ENCODE measurements at regions not wholly inside any gene's neighbourhood (a gene's known extent, or its start where the extent isn't known, plus 50 kb on each side); places are given as distances from the start of the nearest gene placed in this dataset.

- no peaks in the 10 kb centered on the region for H3K9me3 ChIP-seq (ENCODE audit: insufficient read depth, low read depth)
- H3K4me1 ChIP-seq (replicated peaks; ENCODE audit: insufficient read depth) = no peaks in the 10 kb centered on the region
- no peak overlapping the region for H3K4me2 ChIP-seq
- intact Hi-C loops (cut with micrococcal nuclease; ENCODE audit: unreplicated experiment) = no loop called here
- no peaks in the 10 kb centered on the region for H3K79me2 ChIP-seq (ENCODE audit: low read depth)
- TF ChIP-seq EZH2 (IDR thresholded peaks at IDR 0.05; ENCODE audit: low read depth) (no peak), CTCF (conservative IDR thresholded peaks at IDR 0.05) (no peak)
- no peaks in the 10 kb centered on the region for H3K9me2 ChIP-seq (ENCODE audit: insufficient read depth)
- H3F3A ChIP-seq (ENCODE audit: insufficient read depth, low read depth) = no peaks in the 10 kb centered on the region
- H4K20me1 ChIP-seq (ENCODE audit: insufficient read depth) = no peaks in the 10 kb centered on the region
- H3K27ac ChIP-seq = no peak overlapping the region
- BruUV-seq (replicated peaks) = no TSS peak
- H3K36me3 ChIP-seq (ENCODE audit: low read depth) = no peaks in the 10 kb centered on the region
- POLR2A ChIA-PET (ENCODE audit: unreplicated experiment) = no interaction called here
- H3K27me3 ChIP-seq (ENCODE audit: insufficient read depth, low read depth) = no peaks in the 10 kb centered on the region
- H2AFZ ChIP-seq = no peak overlapping the region
- no peak for DNase-seq
- CTCF ChIA-PET = interaction anchor here (1.9 kb wide), 1 partner anchor 88 kb away, joined by 6 read pairs; no protein-coding TSS in a partner anchor
- H3K4me3 ChIP-seq = no peak overlapping the region
Measured at GRCh38 chr11:11021563-11021962, 163.7 kb upstream of the ZBED5 start.

GRCh38 chr11:11020747-11021149 is 162.9 kb upstream of the ZBED5 start:
- Histone ChIP-seq H4K20me1 (ENCODE audit: insufficient read depth) (no peaks in the 10 kb centered on the region), H3K4me1 (replicated peaks; ENCODE audit: insufficient read depth) (no peaks in the 10 kb centered on the region), H2AFZ (no peak overlapping the region), H3K4me3 (no peak overlapping the region), H3K36me3 (ENCODE audit: low read depth) (no peaks in the 10 kb centered on the region), H3K27ac (no peak overlapping the region), H3K79me2 (ENCODE audit: low read depth) (no peaks in the 10 kb centered on the region), H3K9me3 (ENCODE audit: insufficient read depth, low read depth) (no peaks in the 10 kb centered on the region), H3K9me2 (ENCODE audit: insufficient read depth) (no peaks in the 10 kb centered on the region), H3K27me3 (ENCODE audit: insufficient read depth, low read depth) (no peaks in the 10 kb centered on the region), H3F3A (ENCODE audit: insufficient read depth, low read depth) (no peaks in the 10 kb centered on the region), H3K4me2 (no peak overlapping the region)
- intact Hi-C loops (cut with micrococcal nuclease; ENCODE audit: unreplicated experiment) = no loop called here
- BruUV-seq (replicated peaks) = no TSS peak
- TF ChIP-seq EZH2 (IDR thresholded peaks at IDR 0.05; ENCODE audit: low read depth) = no peak
- no peak for TF ChIP-seq CTCF (conservative IDR thresholded peaks at IDR 0.05)
- DNase-seq = no peak
- ChIA-PET POLR2A (ENCODE audit: unreplicated experiment) (no interaction called here), CTCF (interaction anchor here (1.9 kb wide), 1 partner anchor 87 kb away, joined by 6 read pairs; no protein-coding TSS in a partner anchor)

- intact Hi-C loops (cut with micrococcal nuclease; ENCODE audit: unreplicated experiment) = no loop called here
- H2AFZ ChIP-seq = no peak overlapping the region
- no peak overlapping the region for H3K27ac ChIP-seq
- TF ChIP-seq CTCF (conservative IDR thresholded peaks at IDR 0.05) = no peak
- no peak for TF ChIP-seq EZH2 (IDR thresholded peaks at IDR 0.05; ENCODE audit: low read depth)
- H3K4me2 ChIP-seq = no peak overlapping the region
- H3K4me1 ChIP-seq (replicated peaks; ENCODE audit: insufficient read depth) = no peaks in the 10 kb centered on the region
- no peaks in the 10 kb centered on the region for H4K20me1 ChIP-seq (ENCODE audit: insufficient read depth)
- no peaks in the 10 kb centered on the region for H3F3A ChIP-seq (ENCODE audit: insufficient read depth, low read depth)
- H3K79me2 ChIP-seq (ENCODE audit: low read depth) = no peaks in the 10 kb centered on the region
- BruUV-seq (replicated peaks) = no TSS peak
- H3K9me2 ChIP-seq (ENCODE audit: insufficient read depth) = no peaks in the 10 kb centered on the region
- ChIA-PET POLR2A (ENCODE audit: unreplicated experiment) (no interaction called here), CTCF (interaction anchor here (1.9 kb wide), 1 partner anchor 86 kb away, joined by 6 read pairs; no protein-coding TSS in a partner anchor)
- H3K36me3 ChIP-seq (ENCODE audit: low read depth) = no peaks in the 10 kb centered on the region
- H3K9me3 ChIP-seq (ENCODE audit: insufficient read depth, low read depth) = no peaks in the 10 kb centered on the region
- H3K27me3 ChIP-seq (ENCODE audit: insufficient read depth, low read depth) = no peaks in the 10 kb centered on the region
- no peak overlapping the region for H3K4me3 ChIP-seq
- no peak for DNase-seq
Measured at GRCh38 chr11:11020219-11020726, 162.4 kb upstream of the ZBED5 start.
